ENCODE measurements at regions not wholly inside any gene's neighbourhood (a gene's known extent, or its start where the extent isn't known, plus 50 kb on each side); places are given as distances from the start of the nearest gene placed in this dataset.
"Not testable (repeated sequence)": the region's sequence is repeated elsewhere in the genome, so short reads cannot be mapped to it uniquely, and the experiment has no call there.

DNA sequence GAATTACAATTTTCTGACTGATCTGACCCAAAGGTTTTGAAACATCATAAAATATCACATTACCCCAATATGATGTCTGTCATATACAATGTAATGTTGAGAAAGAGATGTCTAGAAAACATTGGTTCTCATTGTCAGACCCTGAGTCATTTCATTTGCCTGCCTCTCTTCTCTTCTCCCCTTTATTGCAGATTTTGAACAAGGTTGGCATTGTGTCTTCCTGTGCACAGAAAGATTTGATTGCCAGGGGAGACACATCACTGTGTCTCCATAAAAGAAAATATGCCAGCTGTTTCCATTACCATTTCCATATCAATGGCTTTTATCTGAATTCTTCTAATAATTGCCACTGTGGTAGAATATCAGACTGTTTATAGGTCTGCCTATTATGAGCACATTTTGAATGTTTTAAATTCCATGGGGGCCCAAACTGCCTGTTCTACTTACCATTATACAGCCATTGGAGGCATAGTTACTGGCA, 65.6 kb downstream of the IFI44 start:
- no peak for DNase-seq

DNA sequence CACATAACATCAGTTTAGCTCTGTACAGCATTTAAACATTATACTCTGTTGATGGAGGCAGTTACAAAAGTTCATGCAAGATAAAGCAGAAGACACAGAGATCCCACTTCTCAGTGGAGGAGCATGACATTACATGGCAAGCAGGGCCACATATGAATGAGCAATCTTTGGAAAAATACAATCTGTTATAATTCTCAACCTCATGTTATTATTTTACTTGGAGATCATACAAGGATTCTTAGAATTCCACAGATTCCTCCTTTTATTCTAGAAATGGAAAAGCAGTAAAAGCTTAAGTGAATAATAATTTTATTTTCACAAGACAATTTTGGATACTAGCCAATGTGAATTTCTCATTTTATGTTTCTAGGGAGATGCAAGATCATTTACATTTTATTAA, 66.6 kb downstream of the IFI44 start:
- DNase-seq: peak; percentile 10

DNA sequence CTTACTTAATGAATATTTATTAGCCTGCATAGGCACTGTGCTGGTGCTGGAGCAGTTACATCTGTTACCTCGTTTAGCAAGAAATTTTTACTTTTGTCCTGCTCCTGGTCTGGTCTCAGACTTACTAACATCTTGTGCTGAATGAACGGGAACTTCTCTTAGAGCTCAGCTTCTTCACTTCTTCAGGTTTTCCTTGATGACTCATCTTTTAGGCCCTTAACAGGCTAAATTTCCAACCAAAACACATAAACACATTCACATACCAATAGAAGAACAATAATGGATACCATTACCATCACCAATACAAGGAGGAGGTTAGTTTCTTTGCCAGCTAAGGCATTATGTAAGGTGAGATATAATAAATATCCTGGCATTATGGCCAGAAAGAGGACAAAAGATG, 68.9 kb downstream of the IFI44 start:
- no peak for DNase-seq

DNA sequence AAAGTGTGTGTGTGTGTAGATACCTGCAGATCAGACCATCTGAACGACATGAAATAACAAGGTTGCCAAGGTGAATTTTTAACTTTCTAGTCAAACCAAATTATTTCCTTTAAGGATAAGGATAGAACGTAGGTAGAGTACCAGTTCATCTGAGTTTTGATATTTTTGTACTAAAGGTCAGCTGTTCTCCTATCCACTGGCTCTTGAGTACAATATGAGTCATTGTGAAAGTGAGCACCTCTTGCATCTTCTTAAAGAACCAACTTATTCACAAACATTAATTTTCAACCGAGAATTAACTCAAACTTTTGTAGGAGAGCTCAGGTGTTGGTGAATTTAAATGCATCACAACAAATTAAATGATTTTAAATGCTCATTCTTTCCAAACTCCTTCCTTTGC, 71.5 kb downstream of the IFI44 start:
- DNase-seq: no peak

DNA sequence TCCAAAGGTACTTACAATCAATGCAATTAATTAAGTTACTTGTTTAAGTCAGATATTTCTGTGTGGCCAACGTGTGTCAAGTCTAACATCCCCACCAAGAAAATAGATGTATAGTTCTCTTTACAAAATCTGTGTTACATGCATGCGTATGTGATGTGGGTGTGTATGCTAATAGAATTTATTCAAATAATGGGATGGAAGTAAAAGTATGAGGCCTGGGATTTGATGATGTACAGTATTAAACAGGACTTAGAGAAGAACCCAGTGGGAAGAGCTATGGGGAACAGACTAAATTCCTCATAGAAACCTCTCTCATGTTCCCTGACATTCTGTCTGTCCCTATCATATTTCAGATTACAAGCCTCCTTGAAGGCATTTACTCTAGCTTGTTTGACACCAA, 72.5 kb downstream of the IFI44 start:
- no peak for DNase-seq

DNA sequence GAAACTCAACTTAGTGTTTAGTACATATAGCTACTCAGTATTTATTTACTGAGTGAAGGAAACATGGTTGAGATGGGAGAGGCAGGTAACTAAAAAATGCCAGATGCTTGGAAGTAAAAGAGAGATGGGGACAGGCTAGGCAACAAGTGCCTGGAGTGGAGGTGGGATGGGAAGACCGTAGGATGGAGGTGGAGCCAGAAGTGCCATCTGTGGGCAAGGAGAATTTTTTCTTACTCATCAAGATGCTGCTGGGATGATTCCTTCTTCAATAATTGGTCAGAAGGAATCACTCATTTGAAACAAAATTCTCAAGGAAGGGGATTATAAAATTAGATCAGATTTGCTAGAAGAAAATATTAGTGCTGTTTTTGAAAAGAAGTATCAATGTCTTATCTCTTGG, 72.9 kb downstream of the IFI44 start:
- DNase-seq: no peak

DNA sequence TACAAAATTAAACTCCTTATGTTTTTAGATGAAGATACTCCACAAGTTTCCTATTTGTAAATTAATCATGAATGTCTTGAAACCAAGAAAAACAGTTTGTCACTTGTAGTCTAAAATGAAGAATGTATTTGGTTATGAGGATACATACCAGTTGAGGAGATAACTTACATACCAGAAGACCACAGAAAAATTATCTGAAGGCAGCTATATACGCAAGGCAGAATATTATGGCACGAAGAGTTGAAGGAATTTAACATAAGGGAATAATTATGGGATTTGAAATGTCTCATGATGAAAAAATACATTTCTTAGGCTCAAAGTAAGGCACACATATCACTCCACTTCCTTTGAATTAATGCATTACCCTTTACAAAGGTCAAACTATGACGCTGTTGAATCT, 73.3 kb downstream of the IFI44 start:
- no peak for DNase-seq

DNA sequence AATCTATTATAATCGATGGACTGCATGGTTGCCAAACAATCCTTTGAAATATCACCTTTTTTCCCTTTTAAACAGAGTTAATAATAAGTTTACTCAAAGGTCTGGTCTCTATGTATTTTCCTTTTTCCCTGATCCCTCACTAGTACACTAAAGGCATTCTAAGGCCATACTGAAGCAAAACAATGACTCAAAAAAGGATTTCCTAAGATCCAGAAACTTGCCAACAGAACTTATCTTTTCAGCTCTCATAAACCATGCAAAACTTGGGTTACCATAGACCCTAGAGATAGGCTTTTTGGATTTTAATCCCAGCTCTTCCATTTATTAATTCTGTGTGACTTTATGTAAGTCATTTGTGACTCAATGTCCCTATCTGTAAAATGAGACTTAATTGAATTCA, 77.1 kb downstream of the IFI44 start:
- DNase-seq: no peak

DNA sequence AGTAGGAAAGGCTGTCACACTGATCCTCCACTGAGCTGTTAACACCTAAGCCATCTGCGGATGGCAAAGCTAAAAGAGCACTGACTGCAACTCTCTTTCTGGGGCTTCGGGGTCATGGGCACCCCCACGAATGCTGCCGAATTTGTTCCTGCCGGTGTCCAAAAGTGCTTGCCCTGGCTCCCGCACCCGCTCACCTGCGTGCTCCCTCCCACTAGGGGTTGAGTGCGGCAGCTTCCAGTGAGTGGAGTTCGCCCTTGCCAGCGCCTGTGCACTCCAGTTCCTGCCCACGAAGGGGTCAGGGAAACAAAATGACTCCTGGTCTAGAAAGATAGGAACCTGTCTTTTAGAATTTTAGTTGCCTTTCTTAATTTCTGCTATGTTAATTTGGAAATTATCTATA, 78.7 kb downstream of the IFI44 start:
- no peak for DNase-seq

DNA sequence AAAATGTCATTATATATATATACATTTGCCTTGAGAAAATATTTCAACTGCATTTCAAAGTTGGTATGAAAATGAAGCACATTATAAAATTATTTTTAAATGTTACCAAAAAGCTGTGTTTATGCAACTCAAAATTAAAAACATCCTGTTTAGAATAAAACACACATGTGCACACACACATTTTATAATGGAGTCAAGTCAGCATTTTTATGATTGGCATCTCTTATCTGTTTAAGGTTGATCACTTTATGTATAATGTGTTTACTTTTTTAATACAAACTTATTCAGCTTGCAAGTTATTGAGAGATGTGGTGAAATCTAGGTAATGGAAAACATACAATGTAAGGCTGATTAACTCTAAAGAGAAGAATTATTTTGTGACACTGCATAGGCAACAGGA, 80.4 kb downstream of the IFI44 start:
- no peak for DNase-seq

DNA sequence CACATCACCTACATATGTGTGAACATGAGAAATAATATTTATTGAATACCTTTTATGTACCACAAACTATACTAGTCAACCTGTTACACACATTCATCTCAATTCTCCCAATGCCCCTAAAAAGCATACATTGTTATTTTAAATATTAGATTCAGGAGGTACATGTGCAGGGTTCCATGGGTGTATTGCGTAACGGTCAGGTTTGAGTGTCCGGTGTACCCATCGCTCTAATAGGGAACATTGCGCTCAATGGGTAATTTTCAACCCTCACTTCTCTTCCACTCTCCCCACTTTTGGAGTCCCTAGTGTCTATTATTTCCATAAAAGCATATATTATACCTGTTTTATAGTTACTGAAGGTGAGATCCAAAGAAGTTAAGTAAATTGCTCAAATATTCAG, 82.0 kb downstream of the IFI44 start:
- no peak for DNase-seq

DNA sequence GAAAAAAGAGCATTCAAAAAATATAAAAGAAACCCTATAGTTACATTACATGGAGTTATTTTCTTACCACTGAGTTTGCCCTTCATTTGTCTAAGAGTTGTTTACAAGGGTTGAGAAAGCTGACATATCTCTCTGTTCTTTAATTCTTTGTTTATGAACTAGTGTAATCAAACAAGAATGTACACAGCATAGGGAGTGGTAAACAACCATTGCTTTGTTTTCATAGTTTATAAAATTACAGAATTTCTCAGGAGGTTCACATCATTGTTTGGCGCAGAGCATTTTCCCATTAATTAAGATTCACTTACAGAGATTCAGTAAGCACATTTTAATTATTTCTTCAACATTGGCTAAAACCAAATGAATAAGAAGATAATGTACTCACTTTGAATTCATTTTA, 87.6 kb downstream of the IFI44 start:
- no peak for DNase-seq

DNA sequence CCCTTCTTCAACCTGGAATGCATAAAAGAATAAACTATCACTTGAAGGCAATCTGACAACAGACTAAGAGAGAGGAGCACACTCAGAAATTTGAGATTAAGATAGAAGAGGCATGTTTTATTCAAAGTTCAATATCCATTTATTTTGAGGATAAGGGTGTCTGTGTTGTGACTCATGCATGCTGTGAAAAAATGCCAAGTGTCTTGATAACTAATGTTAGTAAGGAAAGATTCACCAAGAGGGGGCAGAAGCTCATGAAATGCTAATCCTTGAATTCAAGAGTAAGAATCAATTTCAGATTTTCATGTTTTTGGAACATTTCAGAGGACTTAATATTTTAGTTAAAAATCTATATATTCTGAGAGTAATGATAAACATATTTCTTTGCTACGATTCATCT, 94.0 kb downstream of the IFI44 start:
- no peak for DNase-seq

DNA sequence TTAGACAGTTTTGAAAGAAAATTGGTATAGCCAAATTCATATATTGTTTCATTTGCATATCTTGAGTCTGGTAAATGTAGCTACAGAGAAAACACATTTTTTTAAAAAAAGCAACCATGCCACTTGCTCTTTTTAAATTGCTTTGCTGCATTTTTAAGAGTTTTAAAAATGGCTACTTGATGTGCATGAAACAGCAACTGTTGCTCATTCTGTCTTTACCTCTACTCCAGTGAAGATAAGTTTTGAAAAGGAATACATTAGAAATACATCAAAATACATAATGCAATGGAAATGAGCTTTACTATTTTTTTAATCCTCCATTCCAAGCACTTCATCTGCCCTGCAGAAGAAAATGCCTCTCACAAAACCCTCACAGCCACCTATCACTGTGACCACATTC, 95.5 kb downstream of the IFI44 start:
- no peak for DNase-seq

DNA sequence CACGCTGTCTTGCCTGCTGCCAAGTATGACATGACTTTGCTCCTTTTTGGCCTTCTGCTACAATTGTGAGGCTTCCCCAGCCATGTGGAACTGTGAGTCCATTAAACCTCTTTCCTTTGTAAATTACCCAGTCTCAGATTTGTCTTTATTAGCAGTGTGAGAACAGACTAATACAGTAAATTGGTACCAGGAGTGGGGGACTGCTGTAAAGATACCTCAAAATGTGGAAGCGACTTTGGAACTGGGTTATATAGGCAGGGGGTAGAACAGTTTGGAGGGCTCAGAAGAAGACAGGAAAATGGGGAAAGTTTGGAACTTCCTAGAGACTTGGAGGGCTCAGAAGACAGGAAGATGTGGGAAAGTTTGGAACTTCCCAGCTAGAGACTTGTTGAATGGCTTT, 104.0 kb downstream of the IFI44 start:
- DNase-seq: not testable (repeated sequence)

DNA sequence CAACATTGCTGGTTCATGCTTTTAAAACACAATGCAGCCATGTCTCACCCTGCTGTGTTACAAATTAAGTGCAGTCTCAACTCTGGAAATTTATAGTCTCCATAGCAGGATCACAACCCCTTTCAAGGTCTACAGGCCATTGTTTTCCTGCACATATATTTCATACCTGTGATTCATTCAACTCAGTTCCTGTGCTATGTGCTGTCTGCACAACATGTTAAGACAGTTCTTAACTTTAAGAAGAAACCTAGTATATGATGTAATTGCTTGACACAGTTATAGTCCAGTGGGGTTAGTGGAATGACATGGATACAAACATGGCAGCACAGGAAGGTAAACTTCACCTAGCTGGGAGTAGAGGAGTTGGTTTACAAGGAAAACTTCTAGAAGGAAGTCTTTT, 106.4 kb downstream of the IFI44 start:
- DNase-seq: no peak

DNA sequence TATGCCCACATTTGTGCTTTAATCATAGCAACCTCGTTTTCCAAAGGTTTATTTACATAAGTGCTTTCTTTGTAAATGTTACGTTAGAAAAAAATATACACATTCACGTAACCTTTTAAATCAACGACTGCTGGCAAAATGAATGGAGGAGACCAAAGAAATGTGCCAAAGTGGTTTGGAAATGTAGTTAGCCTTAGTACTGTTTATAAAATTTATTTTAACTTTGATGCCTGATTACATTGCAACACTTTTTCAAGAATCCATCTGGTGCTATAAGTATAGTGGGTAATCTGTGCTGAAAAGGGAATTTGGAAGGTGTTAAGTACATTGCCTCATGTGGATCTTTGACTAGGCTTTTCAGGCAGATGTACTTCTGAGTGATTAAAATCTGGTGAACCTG, 108.9 kb downstream of the IFI44 start:
- no peak for DNase-seq

DNA sequence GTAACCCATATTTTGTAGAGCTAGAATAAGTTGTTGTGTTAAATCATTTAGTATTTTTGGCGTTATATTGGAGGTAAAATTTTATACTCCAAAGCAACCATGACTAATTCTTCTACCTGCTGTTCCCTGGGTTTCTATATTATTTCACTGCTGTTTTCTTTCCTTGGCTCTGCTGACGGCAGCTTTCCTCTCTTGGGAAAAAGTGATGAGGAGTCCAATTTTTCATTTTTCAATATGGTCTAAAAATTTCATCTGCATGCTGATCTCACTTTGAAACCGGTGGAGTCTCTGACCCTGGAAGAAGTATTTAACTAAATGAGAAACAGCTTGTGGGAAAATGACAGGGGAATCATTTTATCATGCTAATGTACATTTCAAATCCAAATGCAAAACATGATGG, 110.2 kb downstream of the IFI44 start:
- DNase-seq: no peak

DNA sequence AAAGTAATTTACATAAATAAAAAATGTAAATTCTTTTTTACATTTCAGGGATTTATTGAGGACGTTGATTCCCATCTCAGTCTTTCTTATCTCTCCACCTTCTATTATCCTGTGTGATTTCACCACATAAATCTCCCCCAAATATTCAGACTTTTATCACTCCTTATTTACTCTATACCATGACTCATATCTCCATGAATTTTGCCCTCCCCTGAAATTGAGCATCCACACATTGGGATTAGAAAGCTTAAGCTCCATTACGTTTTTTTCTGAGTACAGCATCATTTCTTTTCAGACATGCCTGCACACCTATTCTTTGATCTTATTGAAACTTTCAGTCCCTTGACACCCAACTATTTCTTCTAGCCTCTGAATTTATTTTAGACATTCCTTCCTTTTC, 111.2 kb downstream of the IFI44 start:
- DNase-seq: no peak

DNA sequence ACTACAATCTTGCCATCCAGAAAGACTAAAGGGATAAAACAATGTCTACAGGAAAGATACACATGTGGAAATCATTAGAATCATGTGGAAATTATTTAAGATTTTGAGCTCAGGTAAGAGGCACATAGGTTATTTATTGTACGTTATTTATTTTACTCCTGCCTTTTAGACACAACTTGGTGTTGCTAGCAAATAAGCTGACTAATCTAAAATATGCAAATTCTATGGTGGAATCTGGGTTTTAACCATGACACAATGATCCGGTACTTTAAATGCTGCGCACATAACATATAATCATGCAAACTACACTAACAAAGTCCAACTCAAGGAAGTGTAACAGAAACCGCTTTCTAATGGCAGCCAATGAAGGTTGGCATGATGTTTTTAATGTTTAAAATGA, 112.5 kb downstream of the IFI44 start:
- DNase-seq: no peak

DNA sequence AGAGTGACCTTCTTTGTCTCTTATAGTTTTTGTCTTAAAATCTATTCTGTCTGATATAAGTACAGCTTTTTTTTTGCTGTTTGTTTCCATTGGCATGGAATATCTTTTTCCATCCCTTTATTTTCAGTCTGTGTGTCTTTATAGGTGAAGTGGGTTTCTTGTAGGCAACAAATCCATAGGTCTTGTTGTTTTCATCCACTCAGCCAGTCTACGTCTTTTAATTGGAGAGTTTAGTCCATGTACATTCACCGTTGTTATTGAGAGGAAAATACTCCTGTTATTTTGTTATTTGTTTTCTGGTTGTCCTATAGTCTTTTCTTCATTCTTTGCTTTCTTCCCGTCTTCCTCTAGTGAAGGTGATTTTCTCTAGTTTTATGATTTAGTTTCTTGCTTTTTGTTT, 115.9 kb downstream of the IFI44 start:
- no peak for DNase-seq

DNA sequence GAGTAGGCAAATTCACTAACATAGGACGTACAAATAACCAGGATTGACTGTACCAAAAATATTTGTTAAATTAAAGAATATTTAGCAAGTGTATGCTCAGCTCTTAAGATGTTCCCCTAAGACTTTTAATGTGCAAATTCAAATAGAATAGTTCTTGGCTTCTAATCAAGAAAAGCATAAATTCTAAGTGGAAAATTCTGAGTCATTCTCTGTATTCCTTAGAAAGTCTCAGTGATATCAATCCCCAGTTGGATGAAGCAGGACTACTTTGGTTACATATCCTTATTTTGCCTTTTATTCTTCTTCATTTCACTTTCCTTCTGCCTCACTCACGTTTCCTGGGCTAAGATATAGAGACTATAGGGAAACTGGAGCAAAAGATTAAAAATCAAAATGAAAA, 130.2 kb downstream of the IFI44 start:
- DNase-seq: peak; percentile 1

DNA sequence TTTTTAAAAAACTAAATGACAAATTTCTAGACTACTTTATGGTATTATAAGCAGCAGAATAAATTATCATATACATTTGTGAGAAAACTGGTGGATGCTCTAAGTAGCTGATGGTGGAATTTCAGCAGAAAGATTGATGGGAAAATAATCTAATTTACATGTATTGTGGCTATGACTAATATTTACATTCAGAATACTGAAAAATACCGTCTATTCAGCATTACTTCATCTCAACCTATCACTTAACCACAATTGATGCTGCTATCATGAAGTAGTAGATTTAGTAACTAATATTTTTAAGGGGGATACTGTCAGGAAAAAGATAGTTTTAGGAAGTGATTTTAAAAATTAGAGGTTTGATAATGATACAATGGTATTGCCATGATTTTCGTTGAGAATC, 137.9 kb downstream of the IFI44 start:
- no peak for DNase-seq

DNA sequence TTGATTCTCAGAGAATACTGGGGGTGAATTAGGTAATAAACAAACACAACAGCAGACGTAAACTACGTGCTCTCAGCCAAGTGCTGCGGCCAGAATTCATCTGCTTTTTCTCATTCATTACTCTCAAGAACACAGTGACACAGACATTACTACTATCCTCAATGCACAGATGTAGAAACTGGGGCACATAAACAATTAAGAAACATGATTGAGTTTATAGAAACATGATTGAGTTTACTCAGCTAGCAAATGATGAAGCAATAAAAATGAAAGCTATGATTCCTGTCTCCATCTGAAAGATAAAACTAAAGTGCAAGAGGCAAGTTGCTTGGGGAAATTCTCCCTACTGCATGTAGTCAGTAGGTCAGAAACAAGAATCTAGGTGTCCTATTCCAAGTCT, 140.5 kb downstream of the IFI44 start:
- no peak for DNase-seq

DNA sequence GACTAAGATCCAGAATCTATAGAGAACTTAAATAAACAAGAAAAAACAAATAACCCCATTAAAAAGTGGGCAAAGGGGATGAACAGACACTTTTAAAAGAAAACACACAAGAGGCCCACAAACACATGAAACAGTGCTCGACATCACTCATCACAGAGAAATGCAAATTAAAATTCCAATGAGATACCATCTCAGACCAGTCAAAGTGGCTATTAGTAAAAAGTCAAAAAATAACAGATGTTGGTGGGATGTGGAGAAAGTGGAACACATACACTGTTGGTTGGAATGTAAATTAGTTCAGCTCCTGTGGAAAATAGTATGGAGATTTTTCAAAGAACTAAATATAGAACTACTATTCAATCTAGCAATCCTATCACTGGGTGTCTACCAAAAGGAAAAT, 143.1 kb downstream of the IFI44 start:
- DNase-seq: no peak

DNA sequence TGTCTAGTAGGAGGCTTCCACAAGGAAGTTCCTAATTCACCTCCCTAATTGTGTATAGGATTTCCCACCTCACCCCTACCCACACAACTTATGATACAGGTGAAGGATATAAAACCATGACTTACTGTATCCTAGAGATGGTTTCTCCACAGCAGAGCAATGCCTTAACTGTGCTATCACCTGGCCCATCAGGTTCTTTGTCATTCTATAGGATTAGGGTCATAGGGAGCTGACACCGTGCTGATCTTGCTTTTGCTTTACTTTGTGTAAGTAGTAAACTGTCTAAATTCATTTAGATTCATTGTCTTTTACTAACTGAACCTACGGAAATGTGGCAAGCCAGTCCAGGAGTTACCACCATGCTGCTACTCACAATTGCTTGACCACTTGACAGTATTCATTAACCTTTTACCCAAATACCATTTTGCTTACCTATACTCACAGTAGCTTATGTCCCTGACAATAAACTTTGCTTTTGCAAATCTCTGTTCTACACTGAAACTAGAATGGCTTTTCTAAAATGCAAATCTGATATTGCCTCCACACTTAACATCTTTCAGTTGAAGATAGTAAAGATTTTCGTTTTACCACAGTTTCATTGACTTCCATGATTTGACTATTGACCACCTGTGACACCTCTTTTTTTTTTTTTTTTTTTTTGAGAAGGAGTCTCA, 147.6 kb downstream of the IFI44 start:
- no peak for DNase-seq

Measured in dermis blood vessel endothelial cell (primary cell).